ENCODE measurements at regions not wholly inside any gene's neighbourhood (a gene's known extent, or its start where the extent isn't known, plus 50 kb on each side); places are given as distances from the start of the nearest gene placed in this dataset.

GRCh38 chr3:71873093-71873611 lies 88.2 kb upstream of the PROK2 start:
- intact Hi-C loops (cut with micrococcal nuclease; ENCODE audit: unreplicated experiment) (loop anchor here (10.0 kb wide), 1 partner anchor 942 kb away; no protein-coding TSS in a partner anchor), in situ Hi-C loops (cut with HindIII; ENCODE audit: low pct_unique_long_range_greater_than_20kb, low sequenced_read_pairs) (no loop called here)
- POLR2A ChIA-PET: no interaction called here
- no peaks in the 10 kb centered on the region for H3K4me1 ChIP-seq (ENCODE audit: control insufficient read depth, insufficient read depth, low read length)
- ATAC-seq (no peak), DNase-seq (ENCODE audit: low read depth, low spot score) (no peak)
- no peaks in the 10 kb centered on the region for H3K9me3 ChIP-seq (ENCODE audit: control insufficient read depth, insufficient read depth, low read depth, low read length)
- TF ChIP-seq, protein P1, sequence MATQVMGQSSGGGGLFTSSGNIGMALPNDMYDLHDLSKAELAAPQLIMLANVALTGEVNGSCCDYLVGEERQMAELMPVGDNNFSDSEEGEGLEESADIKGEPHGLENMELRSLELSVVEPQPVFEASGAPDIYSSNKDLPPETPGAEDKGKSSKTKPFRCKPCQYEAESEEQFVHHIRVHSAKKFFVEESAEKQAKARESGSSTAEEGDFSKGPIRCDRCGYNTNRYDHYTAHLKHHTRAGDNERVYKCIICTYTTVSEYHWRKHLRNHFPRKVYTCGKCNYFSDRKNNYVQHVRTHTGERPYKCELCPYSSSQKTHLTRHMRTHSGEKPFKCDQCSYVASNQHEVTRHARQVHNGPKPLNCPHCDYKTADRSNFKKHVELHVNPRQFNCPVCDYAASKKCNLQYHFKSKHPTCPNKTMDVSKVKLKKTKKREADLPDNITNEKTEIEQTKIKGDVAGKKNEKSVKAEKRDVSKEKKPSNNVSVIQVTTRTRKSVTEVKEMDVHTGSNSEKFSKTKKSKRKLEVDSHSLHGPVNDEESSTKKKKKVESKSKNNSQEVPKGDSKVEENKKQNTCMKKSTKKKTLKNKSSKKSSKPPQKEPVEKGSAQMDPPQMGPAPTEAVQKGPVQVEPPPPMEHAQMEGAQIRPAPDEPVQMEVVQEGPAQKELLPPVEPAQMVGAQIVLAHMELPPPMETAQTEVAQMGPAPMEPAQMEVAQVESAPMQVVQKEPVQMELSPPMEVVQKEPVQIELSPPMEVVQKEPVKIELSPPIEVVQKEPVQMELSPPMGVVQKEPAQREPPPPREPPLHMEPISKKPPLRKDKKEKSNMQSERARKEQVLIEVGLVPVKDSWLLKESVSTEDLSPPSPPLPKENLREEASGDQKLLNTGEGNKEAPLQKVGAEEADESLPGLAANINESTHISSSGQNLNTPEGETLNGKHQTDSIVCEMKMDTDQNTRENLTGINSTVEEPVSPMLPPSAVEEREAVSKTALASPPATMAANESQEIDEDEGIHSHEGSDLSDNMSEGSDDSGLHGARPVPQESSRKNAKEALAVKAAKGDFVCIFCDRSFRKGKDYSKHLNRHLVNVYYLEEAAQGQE (IDR thresholded peaks at IDR 0.05; ENCODE audit: insufficient read depth in 1 of 2, low read depth in 2 of 2, low read length in 1 of 2): no peak
- no peak for TF ChIP-seq CTCF (IDR thresholded peaks at IDR 0.05)
- no peak for TF ChIP-seq TCF7L2 (IDR thresholded peaks at IDR 0.05; ENCODE audit: low read depth, low read length)
- no peak for TF ChIP-seq POLR2AphosphoS5 (IDR thresholded peaks at IDR 0.05; ENCODE audit: low read depth, low read length)
- no peak for TF ChIP-seq SIN3A (IDR thresholded peaks at IDR 0.05; ENCODE audit: borderline replicate concordance, insufficient read depth, low read depth, low read length)
- H3K4me3 ChIP-seq (ENCODE audit: low read depth in 2 of 2, low read length in 2 of 2): no peak overlapping the region
- no peaks in the 10 kb centered on the region for H3K36me3 ChIP-seq (ENCODE audit: control insufficient read depth, insufficient read depth, low read length)
- no peaks in the 10 kb centered on the region for H3K27me3 ChIP-seq (ENCODE audit: control insufficient read depth, insufficient read depth, low read length)
- BruUV-seq (replicated peaks): no TSS peak
- CTCF ChIA-PET: no interaction called here
- H3K27ac ChIP-seq (ENCODE audit: low read length): no peak overlapping the region

- no TSS peak for BruUV-seq (replicated peaks)
- DNase-seq (ENCODE audit: low read depth, low spot score) (no peak), ATAC-seq (no peak)
- in situ Hi-C loops (cut with HindIII; ENCODE audit: low pct_unique_long_range_greater_than_20kb, low sequenced_read_pairs): no loop called here
- Histone ChIP-seq H3K9me3 (ENCODE audit: control insufficient read depth, insufficient read depth, low read depth, low read length) (no peaks in the 10 kb centered on the region), H3K36me3 (ENCODE audit: control insufficient read depth, insufficient read depth, low read length) (no peaks in the 10 kb centered on the region), H3K27ac (ENCODE audit: low read length) (no peak overlapping the region), H3K4me3 (ENCODE audit: low read depth in 2 of 2, low read length in 2 of 2) (no peak overlapping the region), H3K4me1 (ENCODE audit: control insufficient read depth, insufficient read depth, low read length) (no peaks in the 10 kb centered on the region), H3K27me3 (ENCODE audit: control insufficient read depth, insufficient read depth, low read length) (0 out of 2 replicates have a peak, but pooled peaks cover 2% of the 10 kb centered on the region)
- POLR2A ChIA-PET: no interaction called here
- no peak for TF ChIP-seq POLR2AphosphoS5 (IDR thresholded peaks at IDR 0.05; ENCODE audit: low read depth, low read length)
- TF ChIP-seq CTCF (IDR thresholded peaks at IDR 0.05): no peak
- TF ChIP-seq SIN3A (IDR thresholded peaks at IDR 0.05; ENCODE audit: borderline replicate concordance, insufficient read depth, low read depth, low read length): no peak
- TF ChIP-seq, protein P1 (IDR thresholded peaks at IDR 0.05; ENCODE audit: insufficient read depth in 1 of 2, low read depth in 2 of 2, low read length in 1 of 2): no peak
- no peak for TF ChIP-seq TCF7L2 (IDR thresholded peaks at IDR 0.05; ENCODE audit: low read depth, low read length)
- CTCF ChIA-PET: no interaction called here
- intact Hi-C loops (cut with micrococcal nuclease; ENCODE audit: unreplicated experiment): loop anchor here (10.0 kb wide), 1 partner anchor 943 kb away; no protein-coding TSS in a partner anchor
Measured at GRCh38 chr3:71872256-71872655, 87.3 kb upstream of the PROK2 start.
